Keratinocyte (primary cell): ENCODE measurements at regions not wholly inside any gene's neighbourhood (a gene's known extent, or its start where the extent isn't known, plus 50 kb on each side); places are given as distances from the start of the nearest gene placed in this dataset.
A peak's percentile ranks its signal among the peaks of the same experiment; 100 is the strongest.

Experiments used
- DNase-seq: peaks from one replicate; pipeline ENCODE4 v3.0.0-alpha.2; 2011; ENCODE audit warnings: low read depth, missing footprints, low spot score
- FAIRE-seq: peaks from 2 replicates; lab custom pipeline; 2011; peaks lifted over from hg19 to GRCh38; lab: Jason Lieb, UNC
- H2AFZ ChIP-seq: 2 replicates; pipeline ENCODE4 v1.6.0; 2012; ENCODE audit warnings: low read length, control low read depth, inconsistent platforms; ENCODE audit not compliant: control insufficient read depth
- H3K27ac ChIP-seq: 2 replicates; pipeline ENCODE4 v1.5.1; 2011; ENCODE audit warnings: low read length; ENCODE audit not compliant: control insufficient read depth, insufficient read depth
- H3K27me3 ChIP-seq: 3 replicates; pipeline ENCODE4 v1.6.0; 2011; ENCODE audit warnings: low read length; ENCODE audit not compliant: control insufficient read depth, insufficient read depth; ENCODE audit errors: extremely low read depth
- H3K36me3 ChIP-seq, 2 experiments: 2 replicates in 1 of 2; 3 replicates in 1 of 2; pipeline ENCODE4 v1.5.1; 2011; ENCODE audit warnings: low read length in 2 of 2, mild to moderate bottlenecking in 1 of 2; ENCODE audit not compliant: control insufficient read depth in 2 of 2, insufficient read depth in 2 of 2; ENCODE audit errors: extremely low read depth in 1 of 2
- H3K4me1 ChIP-seq: 3 replicates; pipeline ENCODE4 v1.5.1; 2011; ENCODE audit warnings: low read length; ENCODE audit not compliant: control insufficient read depth, insufficient read depth; ENCODE audit errors: extremely low read depth
- H3K4me2 ChIP-seq: 3 replicates; pipeline ENCODE4 v1.6.0; 2011; ENCODE audit warnings: low read depth, low read length; ENCODE audit not compliant: control insufficient read depth, insufficient read depth; ENCODE audit errors: extremely low read depth
- H3K4me3 ChIP-seq, 3 experiments: fragments of 200-600 bp in 1 of 3; sonication (generic) in 1 of 3; 2 replicates in 2 of 3; 3 replicates in 1 of 3; pipeline ENCODE4 v1.5.1; 2011 to 2016; ENCODE audit warnings: low read length in 3 of 3, mild to moderate bottlenecking in 3 of 3, control low read depth in 2 of 3, inconsistent platforms in 1 of 3, low read depth in 1 of 3, mixed read lengths in 1 of 3, mixed run types in 1 of 3, moderate library complexity in 1 of 3; ENCODE audit not compliant: control insufficient read depth in 2 of 3, insufficient read depth in 2 of 3; ENCODE audit errors: extremely low read depth in 1 of 3
- H3K79me2 ChIP-seq: 2 replicates; pipeline ENCODE4 v1.6.0; 2012; ENCODE audit warnings: low read length; ENCODE audit not compliant: control insufficient read depth, insufficient read depth
- H3K9ac ChIP-seq: 3 replicates; pipeline ENCODE4 v1.6.0; 2011; ENCODE audit warnings: low read length; ENCODE audit not compliant: control insufficient read depth, insufficient read depth; ENCODE audit errors: extremely low read depth
- H3K9me1 ChIP-seq: 3 replicates; pipeline ENCODE4 v1.6.0; 2011; ENCODE audit warnings: low read length; ENCODE audit not compliant: control insufficient read depth, insufficient read depth; ENCODE audit errors: extremely low read depth
- H3K9me3 ChIP-seq: 2 replicates; pipeline ENCODE4 v1.5.1; 2012; ENCODE audit warnings: low read depth, low read length; ENCODE audit not compliant: control insufficient read depth
- H4K20me1 ChIP-seq: 3 replicates; pipeline ENCODE4 v1.6.0; 2011; ENCODE audit warnings: low read length; ENCODE audit not compliant: control insufficient read depth, insufficient read depth; ENCODE audit errors: extremely low read depth
- CTCF ChIP-seq, 3 experiments: IDR thresholded peaks in 1 of 3; conservative IDR thresholded peaks in 1 of 3; optimal IDR thresholded peaks in 1 of 3; 2 replicates in 2 of 3; 3 replicates in 1 of 3; pipeline versions ENCODE3 to v1.5.1; 2011; ENCODE audit warnings: low read length in 3 of 3, mild to moderate bottlenecking in 3 of 3, moderate library complexity in 2 of 3, control low read depth in 1 of 3, inconsistent platforms in 1 of 3; ENCODE audit not compliant: insufficient read depth in 2 of 3; ENCODE audit errors: extremely low read depth in 1 of 3
- EZH2 ChIP-seq: IDR thresholded peaks from one replicate; pipeline ENCODE4 v1.6.1; 2012; ENCODE audit warnings: inconsistent platforms, mild to moderate bottlenecking, low read length, moderate library complexity
- dilution Hi-C: fragments of 300-500 bp; cut with MboI; formaldehyde crosslinking; loops from one replicate; pipeline ENCODE4 v1.7.0; 2020; ENCODE audit warnings: low sequenced_read_pairs; ENCODE audit not compliant: extremely low pct_ligation_motif_present

GRCh38 chr10:6787718-6788117 lies 207.6 kb upstream of the PRKCQ start:
- no peak for DNase-seq
- Histone ChIP-seq H3K4me2 (no peak overlapping the region), H3K4me1 (peaks cover 24% of the 10 kb centered on the region), H3K9ac (no peak overlapping the region), H3K36me3 (peaks cover 2 to 17% of the 10 kb centered on the region in 2 experiments), H3K9me3 (no peaks in the 10 kb centered on the region), H3K27ac (no peak overlapping the region), H3K27me3 (no peaks in the 10 kb centered on the region), H3K9me1 (no peaks in the 10 kb centered on the region), H4K20me1 (no peaks in the 10 kb centered on the region), H3K79me2 (no peaks in the 10 kb centered on the region), H3K4me3 (no peak overlapping the region), H2AFZ (no peak overlapping the region)
- dilution Hi-C loops: no loop called here
- TF ChIP-seq EZH2 (no peak), CTCF (optimal IDR thresholded peaks at IDR 0.05 in 1 of 3, IDR thresholded peaks at IDR 0.05 in 1 of 3, conservative IDR thresholded peaks at IDR 0.05 in 1 of 3; ENCODE audit: extremely low read depth in 1 of 3, insufficient read depth in 2 of 3, low read length in 3 of 3) (no peak)
- FAIRE-seq: no peak

GRCh38 chr10:6787091-6787490 lies 207.0 kb upstream of the PRKCQ start:
- Histone ChIP-seq H3K9me3 (no peaks in the 10 kb centered on the region), H3K4me3 (peak overlapping the region in 1 of 3 experiments; percentile 17), H3K27me3 (no peaks in the 10 kb centered on the region), H3K9me1 (no peaks in the 10 kb centered on the region), H3K36me3 (peaks cover 2 to 17% of the 10 kb centered on the region in 2 experiments), H3K4me2 (peak overlapping the region; percentile 63), H3K9ac (no peak overlapping the region), H3K4me1 (peaks cover 30% of the 10 kb centered on the region), H3K79me2 (no peaks in the 10 kb centered on the region), H4K20me1 (no peaks in the 10 kb centered on the region), H3K27ac (no peak overlapping the region), H2AFZ (no peak overlapping the region)
- FAIRE-seq (peak; percentile 64), DNase-seq (no peak)
- dilution Hi-C loops: no loop called here
- no peak for TF ChIP-seq CTCF (optimal IDR thresholded peaks at IDR 0.05 in 1 of 3, IDR thresholded peaks at IDR 0.05 in 1 of 3, conservative IDR thresholded peaks at IDR 0.05 in 1 of 3; ENCODE audit: extremely low read depth in 1 of 3, insufficient read depth in 2 of 3, low read length in 3 of 3)
- TF ChIP-seq EZH2: no peak
